ENCODE measurements at regions not wholly inside any gene's neighbourhood (a gene's known extent, or its start where the extent isn't known, plus 50 kb on each side); places are given as distances from the start of the nearest gene placed in this dataset.

DNA sequence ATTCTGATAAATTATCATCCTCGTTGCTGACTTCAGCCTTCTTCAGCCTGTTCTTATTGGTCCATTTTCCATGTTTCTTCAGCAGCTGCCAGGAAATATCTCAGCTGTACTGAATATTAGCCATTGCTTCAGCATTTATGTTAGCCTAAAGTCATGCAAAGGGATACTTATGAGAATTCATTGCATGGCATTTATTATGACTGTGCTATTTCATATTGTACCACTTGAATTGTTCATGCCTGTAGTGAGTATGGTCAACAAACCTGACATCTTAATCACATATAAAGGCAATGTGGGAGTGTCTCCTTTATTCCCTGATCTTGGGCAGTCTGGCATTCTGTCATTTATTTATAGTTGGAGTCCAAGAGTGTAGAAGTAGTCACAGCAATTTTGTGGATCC lies 193.4 kb upstream of the SLC35B3 start:
- H3K27ac Mint-ChIP-seq (ENCODE audit: unreplicated experiment), result no peak overlapping the region
- no peaks in the 10 kb centered on the region for H3K27me3 Mint-ChIP-seq (ENCODE audit: unreplicated experiment)
- no peak overlapping the region for H3K4me3 Mint-ChIP-seq (ENCODE audit: low read depth, unreplicated experiment)
- no peaks in the 10 kb centered on the region for H3K36me3 Mint-ChIP-seq (ENCODE audit: insufficient read depth, unreplicated experiment)
- CTCF ChIA-PET, result no interaction called here
- no peaks in the 10 kb centered on the region for H3K9me3 Mint-ChIP-seq (ENCODE audit: low read depth, unreplicated experiment)
- no peak for DNase-seq
- H3K4me1 Mint-ChIP-seq (ENCODE audit: low read depth, unreplicated experiment), result no peaks in the 10 kb centered on the region
- BruUV-seq (replicated peaks), result no TSS peak
- TF ChIP-seq, protein P1, sequence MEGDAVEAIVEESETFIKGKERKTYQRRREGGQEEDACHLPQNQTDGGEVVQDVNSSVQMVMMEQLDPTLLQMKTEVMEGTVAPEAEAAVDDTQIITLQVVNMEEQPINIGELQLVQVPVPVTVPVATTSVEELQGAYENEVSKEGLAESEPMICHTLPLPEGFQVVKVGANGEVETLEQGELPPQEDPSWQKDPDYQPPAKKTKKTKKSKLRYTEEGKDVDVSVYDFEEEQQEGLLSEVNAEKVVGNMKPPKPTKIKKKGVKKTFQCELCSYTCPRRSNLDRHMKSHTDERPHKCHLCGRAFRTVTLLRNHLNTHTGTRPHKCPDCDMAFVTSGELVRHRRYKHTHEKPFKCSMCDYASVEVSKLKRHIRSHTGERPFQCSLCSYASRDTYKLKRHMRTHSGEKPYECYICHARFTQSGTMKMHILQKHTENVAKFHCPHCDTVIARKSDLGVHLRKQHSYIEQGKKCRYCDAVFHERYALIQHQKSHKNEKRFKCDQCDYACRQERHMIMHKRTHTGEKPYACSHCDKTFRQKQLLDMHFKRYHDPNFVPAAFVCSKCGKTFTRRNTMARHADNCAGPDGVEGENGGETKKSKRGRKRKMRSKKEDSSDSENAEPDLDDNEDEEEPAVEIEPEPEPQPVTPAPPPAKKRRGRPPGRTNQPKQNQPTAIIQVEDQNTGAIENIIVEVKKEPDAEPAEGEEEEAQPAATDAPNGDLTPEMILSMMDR (IDR thresholded peaks at IDR 0.05; ENCODE audit: unreplicated experiment), result no peak
- intact Hi-C loops (cut with micrococcal nuclease; ENCODE audit: unreplicated experiment), result no loop called here

DNA sequence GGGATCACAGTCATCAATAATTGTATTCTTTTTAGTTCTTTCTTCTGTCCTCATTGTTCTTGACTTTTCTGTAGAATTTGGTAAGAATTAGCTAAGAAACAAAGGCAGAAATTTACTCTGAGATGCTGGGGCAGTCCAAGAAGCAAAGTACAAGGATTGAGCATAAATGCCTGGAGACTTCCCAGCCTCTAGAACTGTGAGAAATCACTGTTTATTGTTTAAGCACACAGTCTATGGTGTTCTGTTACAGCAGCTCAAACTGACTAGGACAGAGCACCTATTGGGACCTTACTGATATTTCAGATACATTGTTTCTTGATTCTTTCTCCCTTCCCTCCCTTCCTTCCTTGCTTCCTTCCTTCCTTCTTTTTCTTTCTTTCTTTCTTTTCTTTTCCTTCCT lies 192.7 kb upstream of the SLC35B3 start:
- no peak for DNase-seq
- no TSS peak for BruUV-seq (replicated peaks)
- Mint-ChIP-seq H3K9me3 (ENCODE audit: low read depth, unreplicated experiment) (no peaks in the 10 kb centered on the region), H3K36me3 (ENCODE audit: insufficient read depth, unreplicated experiment) (no peaks in the 10 kb centered on the region), H3K4me3 (ENCODE audit: low read depth, unreplicated experiment) (no peak overlapping the region), H3K27me3 (ENCODE audit: unreplicated experiment) (no peaks in the 10 kb centered on the region), H3K4me1 (ENCODE audit: low read depth, unreplicated experiment) (no peaks in the 10 kb centered on the region), H3K27ac (ENCODE audit: unreplicated experiment) (no peak overlapping the region)
- intact Hi-C loops (cut with micrococcal nuclease; ENCODE audit: unreplicated experiment), result no loop called here
- TF ChIP-seq, protein P1 (IDR thresholded peaks at IDR 0.05; ENCODE audit: unreplicated experiment), result no peak
- CTCF ChIA-PET, result no interaction called here

DNA sequence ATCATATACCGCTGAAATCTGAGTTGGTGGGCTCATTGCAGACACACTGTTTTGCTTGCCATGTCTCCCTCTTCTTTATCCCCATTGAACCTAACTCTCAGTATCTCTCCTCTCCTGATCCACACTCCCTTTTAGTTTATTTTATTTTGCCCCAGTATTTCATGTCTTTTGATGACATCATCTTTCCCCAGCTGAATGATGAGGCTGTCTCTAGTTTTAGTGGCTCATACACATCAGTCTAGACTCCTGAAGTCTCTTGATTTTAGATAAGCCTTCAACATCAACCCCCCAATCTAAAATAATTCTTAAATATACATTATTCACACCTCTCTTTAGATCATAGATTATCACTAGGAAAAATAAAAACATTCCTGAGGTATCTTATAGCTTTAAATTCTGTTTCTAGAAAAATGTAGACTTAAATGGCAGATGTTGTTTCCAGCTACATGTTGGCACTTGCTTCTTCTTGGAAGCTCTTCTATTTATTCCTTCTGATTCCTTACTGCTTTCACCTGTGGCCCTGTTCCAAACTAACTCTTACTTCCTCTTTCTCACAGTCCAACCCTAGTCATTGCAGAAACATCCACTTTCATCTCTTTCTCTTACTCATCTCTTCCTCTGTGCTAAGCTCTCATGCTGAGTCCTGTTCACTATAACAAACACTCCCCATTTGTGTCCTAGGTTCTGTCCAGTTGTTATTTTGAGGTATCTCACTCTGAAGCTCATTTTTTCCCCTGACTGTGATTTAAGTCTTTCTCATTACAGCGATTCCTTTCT lies 191.9 kb upstream of the SLC35B3 start:
- Mint-ChIP-seq H3K27me3 (ENCODE audit: unreplicated experiment) (no peaks in the 10 kb centered on the region), H3K9me3 (ENCODE audit: low read depth, unreplicated experiment) (no peaks in the 10 kb centered on the region), H3K27ac (ENCODE audit: unreplicated experiment) (no peak overlapping the region), H3K4me3 (ENCODE audit: low read depth, unreplicated experiment) (no peak overlapping the region), H3K36me3 (ENCODE audit: insufficient read depth, unreplicated experiment) (no peaks in the 10 kb centered on the region), H3K4me1 (ENCODE audit: low read depth, unreplicated experiment) (no peaks in the 10 kb centered on the region)
- TF ChIP-seq, protein P1 (IDR thresholded peaks at IDR 0.05; ENCODE audit: unreplicated experiment), result no peak
- CTCF ChIA-PET, result no interaction called here
- no TSS peak for BruUV-seq (replicated peaks)
- intact Hi-C loops (cut with micrococcal nuclease; ENCODE audit: unreplicated experiment), result no loop called here
- DNase-seq, result no peak

DNA sequence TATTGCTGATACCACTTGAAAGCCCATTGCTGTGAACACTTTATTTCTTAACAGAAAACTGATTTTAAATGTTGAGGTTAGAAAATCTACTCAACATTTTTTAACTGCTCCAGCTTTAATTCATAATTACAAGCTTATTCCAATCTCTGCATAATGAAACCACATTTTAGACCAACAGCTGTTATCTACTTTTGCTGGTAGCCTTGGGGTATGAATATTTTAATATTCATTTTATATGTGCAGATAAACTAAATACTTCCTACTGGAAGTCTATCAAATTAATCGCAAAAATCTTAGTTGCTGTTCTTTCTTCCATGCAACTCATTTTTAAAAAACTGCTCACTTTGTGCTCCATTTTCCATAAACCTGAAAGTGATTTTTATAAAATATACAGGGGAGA lies 189.3 kb upstream of the SLC35B3 start:
- intact Hi-C loops (cut with micrococcal nuclease; ENCODE audit: unreplicated experiment), result no loop called here
- no peak overlapping the region for H3K27ac Mint-ChIP-seq (ENCODE audit: unreplicated experiment)
- TF ChIP-seq, protein P1 (IDR thresholded peaks at IDR 0.05; ENCODE audit: unreplicated experiment), result no peak
- no peaks in the 10 kb centered on the region for H3K4me1 Mint-ChIP-seq (ENCODE audit: low read depth, unreplicated experiment)
- H3K4me3 Mint-ChIP-seq (ENCODE audit: low read depth, unreplicated experiment), result no peak overlapping the region
- no peaks in the 10 kb centered on the region for H3K27me3 Mint-ChIP-seq (ENCODE audit: unreplicated experiment)
- BruUV-seq (replicated peaks), result no TSS peak
- DNase-seq, result no peak
- CTCF ChIA-PET, result no interaction called here
- no peaks in the 10 kb centered on the region for H3K9me3 Mint-ChIP-seq (ENCODE audit: low read depth, unreplicated experiment)
- H3K36me3 Mint-ChIP-seq (ENCODE audit: insufficient read depth, unreplicated experiment), result no peaks in the 10 kb centered on the region
